ENCODE measurements at regions not wholly inside any gene's neighbourhood (a gene's known extent, or its start where the extent isn't known, plus 50 kb on each side); places are given as distances from the start of the nearest gene placed in this dataset.

DNA sequence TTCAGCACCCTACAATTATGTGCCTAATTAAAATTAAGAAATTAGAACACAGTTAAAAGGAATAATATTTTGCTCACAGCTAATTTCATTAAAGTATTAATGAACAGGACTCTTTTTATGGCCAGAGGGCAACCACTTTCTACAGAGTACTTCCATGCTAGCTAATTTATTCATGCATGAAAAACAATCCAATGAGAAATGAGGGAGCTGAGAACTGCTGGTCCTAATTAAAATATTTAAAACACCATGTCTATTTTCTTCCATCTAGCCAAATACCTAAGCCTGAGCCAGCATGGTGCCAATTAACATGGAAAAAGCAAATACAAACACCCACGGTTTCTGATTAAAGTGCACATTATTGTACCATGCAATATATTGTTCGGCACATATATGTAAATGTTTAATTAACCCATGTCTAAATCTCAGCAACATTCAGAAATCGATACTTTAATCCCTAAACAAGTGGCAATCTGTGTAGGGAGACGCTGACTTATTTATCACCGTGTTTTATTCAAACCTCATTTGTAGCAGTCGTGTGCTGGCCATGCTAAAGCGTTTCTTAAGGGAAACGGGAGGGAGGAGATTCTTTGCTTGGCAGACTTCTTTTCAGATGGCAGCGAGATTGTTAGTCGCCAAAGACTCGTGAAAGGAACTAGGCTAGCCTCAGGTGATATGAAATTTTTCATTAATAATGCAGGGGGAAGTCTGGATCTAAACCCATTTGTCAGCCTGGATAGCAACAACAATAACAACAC lies 193.5 kb downstream of the ANXA2 start:
- FAIRE-seq (no peak), DNase-seq (ENCODE audit: insufficient read length, low spot score) (no peak)

- DNase-seq (ENCODE audit: insufficient read length, low spot score) (no peak), FAIRE-seq (no peak)
These were observed 189.1 kb downstream of the ANXA2 start for GRCh38 chr15:60208709-60209108.

DNA sequence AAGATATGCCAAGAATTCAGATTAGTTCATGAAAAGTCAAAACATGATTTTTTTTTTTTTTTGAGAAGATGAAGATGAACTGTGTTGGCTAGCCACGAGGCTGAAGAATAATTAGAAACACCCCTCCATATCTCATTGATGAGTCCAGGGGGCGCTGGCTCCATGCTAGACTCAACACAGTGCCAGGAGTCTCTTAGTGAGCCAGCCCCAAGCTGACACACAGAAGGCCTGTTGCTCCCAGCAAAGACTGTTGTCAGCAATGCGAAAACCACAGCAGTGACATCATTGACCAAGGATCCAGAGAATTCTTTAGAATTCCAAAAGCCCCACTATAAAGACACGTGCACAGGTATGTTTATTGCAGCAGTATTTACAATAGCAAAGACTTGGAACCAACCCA lies 185.2 kb downstream of the ANXA2 start:
- DNase-seq (ENCODE audit: insufficient read length, low spot score): no peak
- FAIRE-seq: no peak

- DNase-seq (ENCODE audit: insufficient read length, low spot score) (no peak), FAIRE-seq (no peak)
These were observed 184.3 kb downstream of the ANXA2 start for GRCh38 chr15:60213377-60214000.

GRCh38 chr15:60214201-60214600 lies 183.6 kb downstream of the ANXA2 start:
- FAIRE-seq (no peak), DNase-seq (ENCODE audit: insufficient read length, low spot score) (no peak)

- FAIRE-seq: no peak
- DNase-seq (ENCODE audit: insufficient read length, low spot score): no peak
These were observed 182.4 kb downstream of the ANXA2 start for GRCh38 chr15:60215225-60215963.

GRCh38 chr15:60217161-60217560 lies 180.6 kb downstream of the ANXA2 start:
- no peak for DNase-seq (ENCODE audit: insufficient read length, low spot score)
- no peak for FAIRE-seq

GRCh38 chr15:60218256-60218655 lies 179.5 kb downstream of the ANXA2 start:
- FAIRE-seq (no peak), DNase-seq (ENCODE audit: insufficient read length, low spot score) (no peak)

DNA sequence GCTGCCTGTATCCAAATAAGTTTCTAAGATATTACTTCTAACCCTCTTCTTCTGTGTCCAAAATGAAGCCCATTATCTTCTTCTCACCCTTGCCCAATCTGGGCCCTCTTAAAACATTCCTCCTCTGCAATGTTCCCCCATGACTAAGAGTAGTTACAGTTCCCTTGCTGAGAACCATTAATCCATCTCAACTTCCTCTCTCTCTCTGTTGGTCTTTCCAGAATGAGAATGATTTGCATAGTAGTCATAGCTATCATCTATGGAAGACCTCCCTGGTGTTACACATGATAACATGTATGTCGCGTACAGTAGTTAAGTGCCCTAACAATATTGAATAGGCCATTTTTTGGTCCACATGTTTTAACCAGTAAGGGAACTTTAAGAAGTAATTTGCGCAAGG lies 177.9 kb downstream of the ANXA2 start:
- no peak for FAIRE-seq

DNA sequence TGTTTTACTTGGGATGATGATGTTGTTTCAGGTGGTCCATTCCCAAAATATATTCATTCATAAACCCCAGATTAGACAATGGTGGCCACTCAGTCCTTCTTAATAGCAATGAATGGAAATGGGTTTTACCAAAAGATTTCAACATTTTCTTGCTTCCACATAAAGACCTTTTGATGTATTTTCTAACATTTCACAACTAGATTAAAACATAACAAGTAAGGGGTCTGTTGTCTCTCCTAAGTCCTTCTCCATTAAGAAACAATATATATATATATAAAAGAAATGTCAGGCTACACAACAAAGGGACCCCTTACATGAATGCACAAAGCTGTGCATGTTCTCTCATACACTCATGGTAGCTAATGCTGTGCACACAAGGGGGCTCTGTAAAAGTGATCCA lies 176.4 kb downstream of the ANXA2 start:
- no peak for FAIRE-seq
- DNase-seq (ENCODE audit: insufficient read length, low spot score): no peak

More for the DNA sequence above, 177.9 kb downstream of the ANXA2 start:
- DNase-seq (ENCODE audit: insufficient read length, low spot score): no peak

GRCh38 chr15:60222404-60222803 lies 175.4 kb downstream of the ANXA2 start:
- FAIRE-seq (no peak), DNase-seq (ENCODE audit: insufficient read length, low spot score) (no peak)

- no peak for DNase-seq (ENCODE audit: insufficient read length, low spot score)
- FAIRE-seq: no peak
These were observed 174.6 kb downstream of the ANXA2 start for GRCh38 chr15:60223176-60223575.

DNA sequence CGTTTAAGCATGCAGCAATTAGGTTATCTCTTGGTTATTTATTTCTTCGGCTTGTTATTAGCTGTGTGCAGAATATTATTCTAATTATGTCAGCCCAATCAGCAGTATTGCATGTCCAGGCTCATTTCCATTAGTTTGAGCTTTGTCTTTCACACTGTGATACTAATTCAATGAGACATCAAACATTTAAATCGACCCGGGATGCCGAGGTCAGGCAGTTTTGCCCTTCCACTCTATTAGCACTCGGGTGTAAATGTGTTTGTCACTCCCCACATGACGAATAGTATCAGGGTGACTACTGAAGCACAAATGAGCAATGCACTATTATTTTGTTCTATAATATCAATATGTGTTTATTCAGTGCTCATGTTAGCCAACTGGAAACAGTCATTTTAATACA lies 170.9 kb downstream of the ANXA2 start:
- no peak for DNase-seq (ENCODE audit: insufficient read length, low spot score)

DNA sequence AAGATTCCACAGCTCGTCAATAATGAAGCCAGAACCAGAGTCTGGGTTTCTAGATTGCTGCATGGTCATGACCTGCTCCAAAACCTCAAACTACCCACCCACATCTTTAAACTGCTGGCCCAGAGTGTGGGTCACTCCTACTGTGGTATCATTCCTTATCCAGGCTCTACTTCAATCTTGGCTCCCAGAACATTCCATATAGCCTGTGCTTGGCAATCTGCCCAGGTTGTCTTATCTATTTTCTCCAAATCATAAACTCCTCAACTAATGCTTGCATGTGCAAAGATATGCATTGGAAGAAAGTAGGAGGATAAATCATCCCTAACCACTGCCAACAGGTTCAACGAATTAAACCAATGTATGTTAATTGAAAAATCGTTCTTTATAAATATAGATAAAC lies 169.7 kb downstream of the ANXA2 start:
- FAIRE-seq (no peak), DNase-seq (ENCODE audit: insufficient read length, low spot score) (no peak)

More for the DNA sequence above, 170.9 kb downstream of the ANXA2 start:
- no peak for FAIRE-seq

DNA sequence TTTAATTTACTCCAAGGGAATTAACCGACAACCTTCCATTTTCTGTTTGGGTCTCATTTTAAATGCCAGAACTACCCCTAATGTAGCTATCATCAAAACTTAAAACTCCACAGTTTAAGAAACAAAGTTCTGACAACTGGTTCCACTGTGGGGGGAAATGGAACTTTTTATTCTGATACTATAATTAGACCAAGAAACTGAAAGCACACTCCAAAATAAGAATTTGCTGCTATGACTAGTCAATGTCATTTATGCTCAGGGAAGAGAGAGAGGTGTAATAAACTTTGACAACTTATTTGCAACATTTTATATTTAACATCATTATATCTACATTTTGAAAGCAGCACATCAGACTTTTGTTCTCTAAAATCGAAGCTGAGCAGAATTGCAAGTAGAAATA lies 169.2 kb downstream of the ANXA2 start:
- no peak for FAIRE-seq
- DNase-seq (ENCODE audit: insufficient read length, low spot score): no peak

- no peak for DNase-seq (ENCODE audit: insufficient read length, low spot score)
- no peak for FAIRE-seq
These were observed 161.7 kb downstream of the ANXA2 start for GRCh38 chr15:60235951-60236710.

GRCh38 chr15:60237446-60237845 lies 160.3 kb downstream of the ANXA2 start:
- FAIRE-seq (no peak), DNase-seq (ENCODE audit: insufficient read length, low spot score) (no peak)

- FAIRE-seq (no peak), DNase-seq (ENCODE audit: insufficient read length, low spot score) (no peak)
These were observed 154.0 kb downstream of the ANXA2 start for GRCh38 chr15:60243769-60244168.

DNA sequence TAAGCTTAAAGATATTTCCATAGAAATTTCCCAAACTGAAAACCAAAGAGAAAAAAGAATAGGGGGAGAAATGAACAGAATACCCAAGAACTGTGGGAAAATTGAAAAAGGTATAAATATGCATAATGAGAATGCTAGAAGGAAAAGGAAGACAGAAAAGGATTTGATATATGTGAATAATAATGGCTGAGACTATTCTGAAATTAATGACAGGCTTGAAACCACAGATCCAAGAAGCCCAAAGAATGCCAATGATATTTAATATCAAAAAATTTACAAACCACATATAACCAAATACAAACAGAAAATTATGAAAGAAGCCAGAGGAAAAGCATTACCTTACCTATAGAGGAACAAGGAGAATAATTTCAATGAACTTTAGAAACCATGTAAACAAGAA lies 153.0 kb downstream of the ANXA2 start:
- no peak for DNase-seq (ENCODE audit: insufficient read length, low spot score)
- FAIRE-seq: no peak

DNA sequence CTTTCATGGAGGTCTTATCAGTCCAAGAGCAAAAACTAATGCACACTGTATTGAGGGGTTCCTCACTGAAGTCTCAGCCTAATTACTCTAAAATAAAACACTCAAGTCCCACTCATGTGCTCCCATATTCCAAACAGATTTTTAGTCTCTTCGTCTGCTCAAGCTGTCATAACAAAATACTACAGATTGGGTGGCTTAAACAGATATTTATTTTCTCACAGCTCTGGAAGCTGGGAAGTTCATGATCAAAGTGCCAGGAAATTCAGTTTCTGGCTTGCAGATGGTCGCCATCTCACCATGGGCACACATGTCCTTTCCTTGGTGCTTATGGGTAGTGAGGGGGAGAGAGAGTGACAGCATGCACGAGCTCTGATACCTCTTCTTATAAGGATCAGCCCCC lies 147.5 kb downstream of the ANXA2 start:
- no peak for DNase-seq (ENCODE audit: insufficient read length, low spot score)
- no peak for FAIRE-seq
